GM12878 (cell line): ENCODE measurements at regions not wholly inside any gene's neighbourhood (a gene's known extent, or its start where the extent isn't known, plus 50 kb on each side); places are given as distances from the start of the nearest gene placed in this dataset.

Experiments used
- ATAC-seq: fragments of 200-7000 bp; cut with Tn5 transposase; 3 replicates; pipeline ENCODE4 v1.9.1; 2020; ENCODE audit warnings: mild to moderate bottlenecking, moderate library complexity
- BruUV-seq: library from RNA; stranded (reverse); fragments of 400-500 nt; replicated peaks from 2 replicates; lab custom pipeline; 2021; lab: Mats Ljungman, UMichigan
- CTCF ChIA-PET: fragments of 300-600 bp; sonication (Branson Sonifier 250); formaldehyde crosslinking; extraction: SDS; loops from one replicate; lab custom pipeline; 2021; ENCODE audit warnings: inconsistent platforms; lab: Yijun Ruan, JAX
- POLR2A ChIA-PET: fragments of 350-600 bp; formaldehyde crosslinking; extraction: SDS; loops from one replicate; lab custom pipeline; 2021; ENCODE audit warnings: inconsistent platforms; lab: Charles Lee
- RAD21 ChIA-PET: fragments of 300-600 bp; sonication (Branson Sonifier 250); formaldehyde crosslinking; loops from one replicate; lab custom pipeline; 2023; ENCODE audit warnings: antibody characterized with exemption; ENCODE audit not compliant: unreplicated experiment; lab: Charles Lee
- SMC1A ChIA-PET: fragments of 300-600 bp; sonication (Branson Sonifier 250); formaldehyde crosslinking; loops from one replicate; lab custom pipeline; 2023; ENCODE audit not compliant: unreplicated experiment, uncharacterized antibody; lab: Charles Lee
- DNase-seq: peaks from one replicate; pipeline ENCODE4 v3.0.0-alpha.2; 2011; ENCODE audit warnings: low read depth, low spot score
- FAIRE-seq: peaks from 3 replicates; lab custom pipeline; 2011; peaks lifted over from hg19 to GRCh38; lab: Jason Lieb, UNC
- H2AFZ ChIP-seq: 2 replicates; pipeline ENCODE4 v1.6.0; 2011; ENCODE audit warnings: low read depth, low read length, control low read depth; ENCODE audit not compliant: control insufficient read depth
- H3K27ac ChIP-seq: 2 replicates; pipeline ENCODE4 v1.5.1; 2011; ENCODE audit warnings: control low read depth; ENCODE audit not compliant: control insufficient read depth, insufficient read depth
- H3K27me3 ChIP-seq, 2 experiments: replicated peaks in 1 of 2; 2 replicates each; pipeline versions ENCODE4 v1.6.0 to v1.6.1; 2011; ENCODE audit warnings: low read length in 1 of 2; ENCODE audit not compliant: control insufficient read depth in 2 of 2, insufficient read depth in 2 of 2
- H3K36me3 ChIP-seq, 2 experiments: 2 replicates each; pipeline ENCODE4 v1.5.1; 2011; ENCODE audit warnings: low read length in 1 of 2; ENCODE audit not compliant: control insufficient read depth in 2 of 2, insufficient read depth in 2 of 2
- H3K4me1 ChIP-seq: 2 replicates; pipeline ENCODE4 v1.6.1; 2011; ENCODE audit warnings: mild to moderate bottlenecking, low read length, moderate library complexity, mixed read lengths; ENCODE audit not compliant: control insufficient read depth, insufficient read depth
- H3K4me2 ChIP-seq: 2 replicates; pipeline ENCODE4 v1.6.0; 2011; ENCODE audit warnings: control low read depth; ENCODE audit not compliant: control insufficient read depth, insufficient read depth
- H3K4me3 ChIP-seq: fragments of 200-600 bp; sonication (generic); 2 replicates; pipeline ENCODE4 v1.5.1; 2016
- H3K79me2 ChIP-seq: 2 replicates; pipeline ENCODE4 v1.6.0; 2011; ENCODE audit warnings: low read length; ENCODE audit not compliant: control insufficient read depth, insufficient read depth
- H3K9ac ChIP-seq: 2 replicates; pipeline ENCODE4 v1.8.0; 2011; ENCODE audit warnings: low read length, control low read depth, mixed read lengths; ENCODE audit not compliant: control insufficient read depth, insufficient read depth
- H3K9me3 ChIP-seq: replicated peaks from 3 replicates; pipeline ENCODE4 v1.5.1; 2011; ENCODE audit warnings: mild to moderate bottlenecking, low read length; ENCODE audit not compliant: control insufficient read depth, insufficient read depth
- H4K20me1 ChIP-seq: 2 replicates; pipeline ENCODE4 v1.6.0; 2011; ENCODE audit not compliant: control insufficient read depth, insufficient read depth
- ASH2L ChIP-seq: fragments of 300-600, 200-600 bp; sonication (generic); IDR thresholded peaks from 2 replicates; pipeline ENCODE4 v1.6.1; 2017; ENCODE audit warnings: low read depth, mild to moderate bottlenecking, borderline replicate concordance
- ATF7 ChIP-seq: fragments of 450-650 bp; IDR thresholded peaks from 2 replicates; pipeline ENCODE4 v1.6.1; 2016; ENCODE audit warnings: low read depth, mild to moderate bottlenecking
- BHLHE40 ChIP-seq, 2 experiments: fragments of 450-650 bp in 1 of 2; IDR thresholded peaks; 2 replicates each; pipeline ENCODE4 v1.6.1; 2011 to 2017; ENCODE audit warnings: low read depth in 2 of 2, borderline replicate concordance in 1 of 2, improper control_type of control experiment in 1 of 2, low read length in 1 of 2, mild to moderate bottlenecking in 1 of 2
- CBX3 ChIP-seq: fragments of 200-600 bp; sonication (generic); IDR thresholded peaks from 2 replicates; pipeline ENCODE4 v1.6.1; 2016; ENCODE audit warnings: low read depth, borderline replicate concordance
- JUND ChIP-seq: IDR thresholded peaks from 2 replicates; pipeline ENCODE4 v1.6.1; 2012; ENCODE audit warnings: low read depth, mild to moderate bottlenecking, low read length, improper control_type of control experiment, moderate library complexity
- MEF2A ChIP-seq: IDR thresholded peaks from 2 replicates; pipeline ENCODE4 v1.6.1; 2011; ENCODE audit warnings: low read depth, mild to moderate bottlenecking, low read length, moderate library complexity; ENCODE audit not compliant: insufficient read depth
- NFIC ChIP-seq: IDR thresholded peaks from 2 replicates; pipeline ENCODE4 v1.6.1; 2012; ENCODE audit warnings: low read depth, mild to moderate bottlenecking, inconsistent platforms, low read length, moderate library complexity
- SMAD1 ChIP-seq: fragments of 450-650 bp; IDR thresholded peaks from 2 replicates; pipeline ENCODE4 v1.6.1; 2018; ENCODE audit warnings: mild to moderate bottlenecking, low read depth; ENCODE audit not compliant: partially characterized antibody
- SREBF2 ChIP-seq: IDR thresholded peaks from 2 replicates; pipeline ENCODE4 v1.6.1; 2012; ENCODE audit warnings: mild to moderate bottlenecking, low read length
- TBL1XR1 ChIP-seq: IDR thresholded peaks from 2 replicates; pipeline ENCODE4 v1.6.1; 2012; ENCODE audit warnings: low read depth, low read length, improper control_type of control experiment
- TCF12 ChIP-seq: IDR thresholded peaks from 2 replicates; pipeline ENCODE4 v1.6.1; 2011; ENCODE audit warnings: low read depth, mild to moderate bottlenecking, low read length
- TCF3 ChIP-seq: IDR thresholded peaks from 2 replicates; pipeline ENCODE4 v1.6.1; 2012; ENCODE audit warnings: low read depth, mild to moderate bottlenecking, low read length, borderline replicate concordance; ENCODE audit not compliant: insufficient read depth
- ZNF274 ChIP-seq: IDR thresholded peaks from one replicate; pipeline ENCODE4 v1.8.0; 2011; ENCODE audit not compliant: insufficient read length, insufficient read depth
- ZSCAN29 ChIP-seq: fragments of 450-650 bp; IDR thresholded peaks from 2 replicates; pipeline ENCODE4 v1.6.1; 2017; ENCODE audit warnings: mild to moderate bottlenecking, moderate library complexity
- WGBS: methylation state at CpG from one replicate; pipeline ENCODE4 v1.1.6; 2016; ENCODE audit warnings: low lambda C conversion rate; ENCODE audit not compliant: insufficient replicate concordance, insufficient coverage; ENCODE audit errors: missing lambda C conversion rate; 5-methylcytosine and 5-hydroxymethylcytosine counted together
- in situ Hi-C: fragments of 300-500 bp; cut with MboI; formaldehyde crosslinking; loops from 9 replicates; pipeline ENCODE4 v1.14.3; 2018; ENCODE audit warnings: mixed read lengths
- intact Hi-C: fragments of 100-400 bp; cut with micrococcal nuclease; formaldehyde crosslinking; loops from one replicate; pipeline ENCODE4 v1.14.2; 2022; ENCODE audit not compliant: unreplicated experiment
- TF ChIP-seq, protein P1 (sequence below): fragments of 450-650 bp; IDR thresholded peaks from 2 replicates; pipeline ENCODE4 v1.6.1; 2017; ENCODE audit warnings: antibody characterized with exemption, mild to moderate bottlenecking, moderate library complexity
- TF ChIP-seq, protein P2 (sequence below): fragments of 450-650 bp; conservative IDR thresholded peaks from 2 replicates; pipeline ENCODE4 v1.6.1; 2017; ENCODE audit warnings: mild to moderate bottlenecking, moderate library complexity

DNA sequence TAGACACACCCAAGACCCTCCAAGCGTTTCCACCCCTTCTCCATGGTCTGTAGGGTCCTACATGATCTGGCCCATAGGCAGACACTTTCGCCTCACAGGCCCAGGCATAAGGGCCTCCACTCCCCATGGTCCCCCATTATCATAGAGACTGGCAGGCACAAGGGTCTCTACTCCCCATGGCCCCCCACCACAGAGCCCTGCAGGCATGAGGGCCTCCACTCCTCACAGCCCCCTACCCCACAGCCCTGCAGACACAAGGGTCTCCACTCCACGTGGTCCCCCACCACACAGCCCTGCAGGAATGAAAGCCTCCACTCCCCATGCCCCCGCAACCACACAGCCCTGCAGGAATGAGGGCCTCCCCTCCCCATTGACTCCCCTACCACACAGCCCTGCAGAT lies 159.7 kb upstream of the AGAP1 start:
- ATAC-seq = no peak
- CTCF ChIA-PET = no interaction called here
- in situ Hi-C loops (no loop called here), intact Hi-C loops (no loop called here)
- POLR2A ChIA-PET = no interaction called here
- Histone ChIP-seq H3K36me3 (no peaks in the 10 kb centered on the region), H2AFZ (no peak overlapping the region), H3K27ac (no peak overlapping the region), H3K79me2 (no peaks in the 10 kb centered on the region), H3K27me3 (no peaks in the 10 kb centered on the region), H3K4me1 (no peaks in the 10 kb centered on the region), H3K4me2 (no peak overlapping the region), H3K9me3 (no peaks in the 10 kb centered on the region), H3K9ac (no peak overlapping the region), H3K4me3 (no peak overlapping the region), H4K20me1 (no peaks in the 10 kb centered on the region)
- no TSS peak for BruUV-seq
- FAIRE-seq = no peak
- SMC1A ChIA-PET = no interaction called here
- RAD21 ChIA-PET = no interaction called here
- TF ChIP-seq ASH2L (no peak), ZSCAN29 (no peak), TCF12 (no peak), BHLHE40 (IDR thresholded peaks at IDR 0.05; ENCODE audit: borderline replicate concordance in 1 of 2, low read depth in 2 of 2, low read length in 1 of 2) (no peak), ATF7 (no peak), NFIC (no peak), ZNF274 (no peak), CBX3 (no peak), JUND (no peak), MEF2A (no peak), TCF3 (no peak), SMAD1 (no peak), TBL1XR1 (no peak), SREBF2 (no peak)
- TF ChIP-seq, protein P1, sequence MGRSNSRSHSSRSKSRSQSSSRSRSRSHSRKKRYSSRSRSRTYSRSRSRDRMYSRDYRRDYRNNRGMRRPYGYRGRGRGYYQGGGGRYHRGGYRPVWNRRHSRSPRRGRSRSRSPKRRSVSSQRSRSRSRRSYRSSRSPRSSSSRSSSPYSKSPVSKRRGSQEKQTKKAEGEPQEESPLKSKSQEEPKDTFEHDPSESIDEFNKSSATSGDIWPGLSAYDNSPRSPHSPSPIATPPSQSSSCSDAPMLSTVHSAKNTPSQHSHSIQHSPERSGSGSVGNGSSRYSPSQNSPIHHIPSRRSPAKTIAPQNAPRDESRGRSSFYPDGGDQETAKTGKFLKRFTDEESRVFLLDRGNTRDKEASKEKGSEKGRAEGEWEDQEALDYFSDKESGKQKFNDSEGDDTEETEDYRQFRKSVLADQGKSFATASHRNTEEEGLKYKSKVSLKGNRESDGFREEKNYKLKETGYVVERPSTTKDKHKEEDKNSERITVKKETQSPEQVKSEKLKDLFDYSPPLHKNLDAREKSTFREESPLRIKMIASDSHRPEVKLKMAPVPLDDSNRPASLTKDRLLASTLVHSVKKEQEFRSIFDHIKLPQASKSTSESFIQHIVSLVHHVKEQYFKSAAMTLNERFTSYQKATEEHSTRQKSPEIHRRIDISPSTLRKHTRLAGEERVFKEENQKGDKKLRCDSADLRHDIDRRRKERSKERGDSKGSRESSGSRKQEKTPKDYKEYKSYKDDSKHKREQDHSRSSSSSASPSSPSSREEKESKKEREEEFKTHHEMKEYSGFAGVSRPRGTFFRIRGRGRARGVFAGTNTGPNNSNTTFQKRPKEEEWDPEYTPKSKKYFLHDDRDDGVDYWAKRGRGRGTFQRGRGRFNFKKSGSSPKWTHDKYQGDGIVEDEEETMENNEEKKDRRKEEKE = no peak
- TF ChIP-seq, protein P2, sequence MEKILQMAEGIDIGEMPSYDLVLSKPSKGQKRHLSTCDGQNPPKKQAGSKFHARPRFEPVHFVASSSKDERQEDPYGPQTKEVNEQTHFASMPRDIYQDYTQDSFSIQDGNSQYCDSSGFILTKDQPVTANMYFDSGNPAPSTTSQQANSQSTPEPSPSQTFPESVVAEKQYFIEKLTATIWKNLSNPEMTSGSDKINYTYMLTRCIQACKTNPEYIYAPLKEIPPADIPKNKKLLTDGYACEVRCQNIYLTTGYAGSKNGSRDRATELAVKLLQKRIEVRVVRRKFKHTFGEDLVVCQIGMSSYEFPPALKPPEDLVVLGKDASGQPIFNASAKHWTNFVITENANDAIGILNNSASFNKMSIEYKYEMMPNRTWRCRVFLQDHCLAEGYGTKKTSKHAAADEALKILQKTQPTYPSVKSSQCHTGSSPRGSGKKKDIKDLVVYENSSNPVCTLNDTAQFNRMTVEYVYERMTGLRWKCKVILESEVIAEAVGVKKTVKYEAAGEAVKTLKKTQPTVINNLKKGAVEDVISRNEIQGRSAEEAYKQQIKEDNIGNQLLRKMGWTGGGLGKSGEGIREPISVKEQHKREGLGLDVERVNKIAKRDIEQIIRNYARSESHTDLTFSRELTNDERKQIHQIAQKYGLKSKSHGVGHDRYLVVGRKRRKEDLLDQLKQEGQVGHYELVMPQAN = no peak
- 25% methylated on average over 4 of the region's 4 CpGs for WGBS
- DNase-seq = no peak
